Epithelial cell of esophagus (primary cell): ENCODE measurements at regions not wholly inside any gene's neighbourhood (a gene's known extent, or its start where the extent isn't known, plus 50 kb on each side); places are given as distances from the start of the nearest gene placed in this dataset.

Source experiments
- DNase-seq: peaks from one replicate; pipeline ENCODE4 v3.0.0; 2010; ENCODE audit warnings: low read depth
- H3K4me3 ChIP-seq: 2 replicates; pipeline ENCODE4 v1.5.1; 2011; ENCODE audit warnings: mild to moderate bottlenecking, low read length, control low read depth
- TF ChIP-seq, protein P1 (sequence below): IDR thresholded peaks from 2 replicates; pipeline ENCODE4 v1.5.1; 2011; ENCODE audit warnings: low read depth, mild to moderate bottlenecking, low read length, control low read depth, inconsistent platforms; ENCODE audit not compliant: insufficient read depth; ENCODE audit errors: missing control alignments

DNA sequence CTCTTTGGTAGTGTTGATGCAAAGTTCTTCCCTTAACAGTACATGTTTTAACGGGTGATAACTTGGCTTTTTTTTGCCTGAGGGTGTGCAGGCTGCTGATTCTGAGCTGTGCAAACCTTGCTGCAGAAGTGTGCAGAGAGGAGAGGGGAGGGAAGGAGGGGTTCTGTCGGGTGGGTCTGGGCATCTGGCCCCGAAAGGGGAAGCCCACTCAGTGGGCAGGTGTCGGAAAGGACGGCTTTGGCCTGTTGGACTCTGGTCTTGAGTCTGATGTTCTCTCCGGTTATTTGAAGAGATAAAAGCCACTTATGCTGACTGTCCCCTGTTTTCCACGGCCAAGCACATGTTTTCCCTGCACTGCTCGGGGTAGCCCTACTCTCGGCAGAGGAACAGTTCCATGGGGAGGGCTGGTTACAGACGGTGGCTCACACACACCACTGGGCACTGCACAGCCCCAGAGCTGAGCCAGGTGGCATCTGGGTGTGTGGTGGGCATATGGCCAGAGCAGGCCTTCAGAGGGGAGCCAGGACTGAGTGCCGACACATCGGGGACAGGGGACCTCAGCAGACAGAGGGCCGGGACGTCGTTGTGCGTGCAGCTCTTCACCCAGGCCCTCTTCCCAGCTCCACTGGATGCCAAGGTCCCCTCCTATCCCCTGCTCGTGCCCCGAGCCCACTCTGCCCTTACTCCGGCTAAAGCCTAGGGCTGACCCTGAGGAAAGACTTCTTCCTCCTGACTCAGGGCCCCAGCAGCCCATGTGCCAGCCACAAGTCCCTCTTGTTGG lies 93.2 kb downstream of the TEX29 start:
- H3K4me3 ChIP-seq: no peak overlapping the region
- TF ChIP-seq, protein P1, sequence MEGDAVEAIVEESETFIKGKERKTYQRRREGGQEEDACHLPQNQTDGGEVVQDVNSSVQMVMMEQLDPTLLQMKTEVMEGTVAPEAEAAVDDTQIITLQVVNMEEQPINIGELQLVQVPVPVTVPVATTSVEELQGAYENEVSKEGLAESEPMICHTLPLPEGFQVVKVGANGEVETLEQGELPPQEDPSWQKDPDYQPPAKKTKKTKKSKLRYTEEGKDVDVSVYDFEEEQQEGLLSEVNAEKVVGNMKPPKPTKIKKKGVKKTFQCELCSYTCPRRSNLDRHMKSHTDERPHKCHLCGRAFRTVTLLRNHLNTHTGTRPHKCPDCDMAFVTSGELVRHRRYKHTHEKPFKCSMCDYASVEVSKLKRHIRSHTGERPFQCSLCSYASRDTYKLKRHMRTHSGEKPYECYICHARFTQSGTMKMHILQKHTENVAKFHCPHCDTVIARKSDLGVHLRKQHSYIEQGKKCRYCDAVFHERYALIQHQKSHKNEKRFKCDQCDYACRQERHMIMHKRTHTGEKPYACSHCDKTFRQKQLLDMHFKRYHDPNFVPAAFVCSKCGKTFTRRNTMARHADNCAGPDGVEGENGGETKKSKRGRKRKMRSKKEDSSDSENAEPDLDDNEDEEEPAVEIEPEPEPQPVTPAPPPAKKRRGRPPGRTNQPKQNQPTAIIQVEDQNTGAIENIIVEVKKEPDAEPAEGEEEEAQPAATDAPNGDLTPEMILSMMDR: no peak
- no peak for DNase-seq

GRCh38 chr13:111414341-111414740 lies 93.9 kb downstream of the TEX29 start:
- DNase-seq: no peak
- TF ChIP-seq, protein P1: no peak

GRCh38 chr13:111415246-111415645 lies 94.8 kb downstream of the TEX29 start:
- no peak for DNase-seq
- no peak overlapping the region for H3K4me3 ChIP-seq
- TF ChIP-seq, protein P1: no peak

More at GRCh38 chr13:111414341-111414740, 93.9 kb downstream of the TEX29 start:
- H3K4me3 ChIP-seq: no peak overlapping the region

GRCh38 chr13:111415765-111416164 lies 95.3 kb downstream of the TEX29 start:
- TF ChIP-seq, protein P1: no peak
- no peak for DNase-seq
- H3K4me3 ChIP-seq: no peak overlapping the region

GRCh38 chr13:111418101-111418500 lies 97.7 kb downstream of the TEX29 start:
- TF ChIP-seq, protein P1: no peak
- no peak for DNase-seq
- no peak overlapping the region for H3K4me3 ChIP-seq

GRCh38 chr13:111420113-111420876 lies 99.9 kb downstream of the TEX29 start:
- no peak overlapping the region for H3K4me3 ChIP-seq
- no peak for DNase-seq
- TF ChIP-seq, protein P1: no peak
